ENCODE measurements at regions not wholly inside any gene's neighbourhood (a gene's known extent, or its start where the extent isn't known, plus 50 kb on each side); places are given as distances from the start of the nearest gene placed in this dataset.
"Not testable (repeated sequence)": the region's sequence is repeated elsewhere in the genome, so short reads cannot be mapped to it uniquely, and the experiment has no call there.

DNA sequence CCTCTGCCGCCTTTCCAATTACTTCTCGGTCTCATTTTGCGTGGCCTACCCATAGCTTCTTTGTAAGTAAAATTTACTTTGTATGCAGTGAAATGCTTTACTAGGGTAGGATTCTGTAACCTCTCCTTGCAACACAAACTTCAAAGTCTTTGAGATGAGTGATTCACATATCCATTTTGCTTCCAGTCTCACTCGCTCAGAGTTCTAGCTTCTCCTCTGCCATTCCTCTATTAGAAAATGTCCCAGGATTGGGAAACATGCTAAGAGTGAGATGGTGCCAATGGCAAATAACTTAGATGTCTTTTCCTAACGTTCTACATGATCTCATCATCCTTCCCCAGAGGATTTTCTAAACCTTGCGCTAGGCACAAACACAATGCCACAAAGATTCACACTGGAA, 270.5 kb upstream of the SLC30A5 start:
- no peak for DNase-seq

DNA sequence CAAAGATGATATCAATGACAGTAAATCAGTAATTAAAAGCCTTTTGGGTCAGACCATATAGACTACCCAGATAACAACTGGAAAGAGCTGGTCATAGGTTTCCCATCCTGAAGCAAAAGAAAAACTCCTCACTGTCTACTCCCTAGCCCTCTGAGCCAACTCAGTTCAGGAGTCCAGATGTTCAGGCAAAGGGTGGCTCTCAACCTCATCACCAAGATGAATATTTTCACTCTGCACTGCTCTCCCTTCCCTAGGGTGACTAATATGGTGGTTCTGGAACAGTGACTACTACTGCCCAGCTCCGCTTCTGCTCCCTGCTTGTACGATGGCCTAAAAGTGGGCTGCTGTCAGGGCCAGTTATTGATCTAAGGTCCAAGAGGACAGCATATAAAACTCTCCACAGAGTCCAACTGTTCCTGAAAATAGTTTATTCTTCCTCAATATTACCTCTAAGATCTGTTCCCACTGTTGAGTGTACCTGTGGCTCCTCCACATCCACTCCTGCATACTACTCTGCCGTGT, 263.4 kb upstream of the SLC30A5 start:
- no peak for DNase-seq

DNA sequence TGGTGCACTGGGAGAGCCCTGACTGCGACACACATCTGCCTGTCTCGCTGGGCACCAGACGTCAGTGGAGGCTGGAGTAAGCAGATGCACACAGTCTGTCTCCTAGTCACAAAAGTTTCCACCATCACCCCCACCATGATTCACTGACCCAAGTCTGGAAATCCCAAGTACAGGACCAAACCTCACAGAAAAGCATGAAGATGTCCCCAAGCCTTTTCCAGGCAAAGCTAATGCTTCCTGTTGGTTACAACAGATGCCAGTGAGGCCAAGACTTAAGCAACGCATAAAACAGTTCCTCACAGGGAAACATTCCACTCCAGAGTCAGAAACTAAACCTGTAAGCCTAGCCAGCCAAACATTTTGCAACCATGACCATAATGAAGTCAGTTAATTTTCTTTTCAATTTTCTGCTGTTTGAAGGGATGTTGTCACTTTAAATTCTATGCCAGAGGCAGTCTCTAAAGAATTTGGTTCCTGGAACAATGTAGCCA, 259.3 kb upstream of the SLC30A5 start:
- no peak for DNase-seq

DNA sequence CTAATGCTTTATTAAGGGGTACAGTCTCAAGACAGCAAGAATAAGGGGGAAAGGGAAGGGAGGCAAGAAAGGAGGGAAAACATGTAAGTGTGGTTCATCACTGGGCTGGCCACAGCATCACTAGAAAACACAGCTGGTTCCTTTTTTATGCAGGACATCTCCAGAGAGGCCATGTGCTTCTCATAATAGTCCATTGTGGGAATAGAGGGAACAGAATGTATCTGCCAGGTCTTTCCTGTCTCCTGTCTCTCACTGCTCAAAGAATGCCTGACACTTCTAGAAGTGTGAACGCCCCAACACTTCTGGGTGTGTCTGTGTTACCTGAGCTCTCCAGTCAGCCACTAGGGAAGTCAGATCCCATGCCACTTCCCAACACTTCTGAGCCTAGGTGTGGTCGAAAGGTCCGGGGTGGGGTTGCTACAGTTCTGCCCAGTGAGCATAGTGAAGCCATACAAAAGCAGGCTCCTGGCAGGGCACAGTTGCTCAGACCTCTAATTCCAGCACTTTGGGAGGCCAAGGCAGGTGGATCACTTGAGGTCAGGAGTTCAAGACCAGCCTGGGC, 255.6 kb upstream of the SLC30A5 start:
- no peak for DNase-seq

DNA sequence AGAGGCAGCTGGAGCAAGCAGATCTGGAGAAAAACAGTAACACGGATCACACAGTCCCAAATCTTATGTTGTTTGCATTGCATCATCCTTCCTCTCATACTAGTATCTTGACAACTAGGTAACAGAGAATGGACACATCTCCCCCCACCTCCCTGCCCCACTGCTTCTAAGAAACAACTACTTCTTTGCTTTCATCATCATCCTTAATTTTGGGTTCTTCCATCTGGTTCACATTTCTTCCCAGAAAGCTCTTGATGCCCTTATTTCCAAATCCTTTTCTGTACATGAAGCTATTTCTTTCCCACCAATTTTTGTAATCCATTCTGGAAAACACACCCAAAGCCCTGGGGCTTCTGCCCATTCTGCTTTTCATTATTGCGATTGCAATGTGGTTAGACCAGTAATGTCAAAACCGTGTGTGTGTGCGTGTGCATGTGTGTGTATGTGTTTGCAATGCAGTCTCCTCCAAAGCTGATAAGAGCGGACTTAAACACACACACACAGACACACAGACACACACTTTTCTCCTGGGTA, 254.7 kb upstream of the SLC30A5 start:
- no peak for DNase-seq

DNA sequence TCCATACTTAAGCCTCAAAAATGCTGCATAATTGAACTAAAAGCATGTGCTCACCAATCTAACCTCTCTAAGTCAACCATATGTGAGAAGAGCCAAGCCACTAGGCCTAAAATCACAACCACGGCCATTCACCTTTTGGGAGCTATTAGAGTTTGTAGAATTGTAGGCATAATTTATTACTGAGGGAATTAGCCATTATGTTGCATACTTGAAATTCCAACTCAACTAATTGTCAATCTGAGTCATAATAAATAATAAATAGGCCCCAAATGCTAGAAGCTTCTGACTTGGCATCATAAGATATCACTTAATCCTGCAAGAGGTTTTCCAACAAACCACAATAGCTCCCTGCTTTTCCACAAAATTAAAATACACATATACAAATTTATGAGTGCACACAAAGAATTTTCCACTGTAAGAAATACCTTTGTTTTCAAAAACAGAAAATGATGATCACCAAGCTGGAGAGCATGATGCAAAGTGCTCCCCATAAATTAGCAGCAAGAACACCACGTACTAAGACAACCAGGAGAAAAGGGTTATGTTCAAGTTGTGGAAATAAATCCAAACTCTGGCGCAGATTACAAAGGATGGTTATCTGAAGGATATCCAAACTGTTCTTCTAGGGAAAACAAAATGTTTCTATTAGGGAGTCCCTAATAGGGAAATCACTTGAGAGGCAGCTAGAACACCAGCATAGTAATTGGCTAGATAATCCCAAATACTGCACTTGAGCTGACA, 250.0 kb upstream of the SLC30A5 start:
- no peak for DNase-seq

DNA sequence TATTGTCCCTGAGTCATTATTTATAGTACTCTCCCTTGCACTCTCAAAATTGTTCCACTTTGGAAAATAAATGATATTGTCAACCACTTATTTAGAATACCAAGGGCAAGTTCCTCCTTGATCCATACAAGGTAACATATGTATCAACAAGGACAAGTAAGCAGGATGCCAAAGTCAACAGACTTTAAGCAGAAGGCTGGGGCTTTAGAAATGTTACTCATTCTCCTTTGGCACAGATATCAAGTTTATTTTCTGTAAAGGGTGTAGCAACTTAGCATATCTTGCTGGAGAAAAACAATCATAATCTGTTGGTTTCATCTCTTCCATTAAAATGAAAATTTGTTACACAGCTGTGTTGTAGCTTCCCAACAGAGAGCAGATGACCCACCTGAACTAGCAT, 248.7 kb upstream of the SLC30A5 start:
- no peak for DNase-seq

DNA sequence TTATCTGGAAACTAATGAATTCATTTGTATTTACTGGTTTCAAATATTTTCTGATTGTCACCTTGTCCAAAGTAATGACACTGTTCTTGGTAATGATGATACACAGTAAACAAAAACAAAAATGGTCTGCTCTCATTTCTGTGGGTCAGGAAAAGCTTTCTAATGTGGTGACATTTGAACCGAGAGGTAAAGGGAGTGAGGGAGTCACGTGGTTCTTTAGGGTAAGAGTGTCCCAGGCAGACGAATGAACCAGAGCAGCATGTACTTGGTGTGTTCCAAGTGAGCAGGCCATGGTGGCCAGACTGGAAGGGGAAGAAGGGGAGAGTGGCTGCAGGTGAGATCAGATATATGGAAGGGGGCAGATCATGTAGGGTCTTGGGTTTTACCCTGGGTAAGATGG, 247.0 kb upstream of the SLC30A5 start:
- DNase-seq: no peak

DNA sequence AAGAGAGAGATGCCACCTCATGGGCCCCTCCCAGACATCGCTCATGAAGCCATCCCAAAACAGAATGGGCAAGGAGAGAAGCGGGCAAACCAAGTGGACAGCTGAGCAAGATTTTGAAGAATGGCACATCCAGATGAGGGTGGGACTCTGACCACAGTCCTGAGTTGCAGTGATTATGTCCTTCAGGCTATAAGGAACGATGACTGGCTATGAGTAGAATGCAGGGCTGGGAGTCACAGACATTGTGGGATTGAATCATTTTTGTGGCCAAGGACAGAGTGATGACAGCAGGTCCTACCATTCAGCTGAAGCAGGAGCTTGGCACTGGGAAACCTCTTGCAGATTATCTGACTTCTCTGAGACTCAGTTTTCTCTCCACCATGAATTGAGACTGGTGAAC, 245.7 kb upstream of the SLC30A5 start:
- DNase-seq: no peak

DNA sequence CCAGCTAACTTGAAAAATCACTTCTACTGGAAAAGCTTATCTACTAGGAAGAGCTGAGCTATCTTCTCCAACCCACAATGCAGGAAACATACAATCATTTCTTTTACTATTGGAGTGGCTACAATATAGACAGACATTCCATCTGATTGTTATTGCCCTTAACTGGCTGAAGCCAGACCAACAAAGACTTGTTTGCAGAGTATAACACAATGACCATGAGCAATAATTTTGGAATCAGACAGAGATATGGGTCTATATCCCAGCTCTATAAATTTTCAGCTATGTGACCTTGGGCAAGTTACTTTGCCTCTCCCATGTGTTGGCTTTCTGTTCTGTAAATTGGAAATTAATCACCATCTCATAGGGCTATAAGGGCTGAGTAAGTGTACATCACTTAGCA, 244.7 kb upstream of the SLC30A5 start:
- DNase-seq: no peak

DNA sequence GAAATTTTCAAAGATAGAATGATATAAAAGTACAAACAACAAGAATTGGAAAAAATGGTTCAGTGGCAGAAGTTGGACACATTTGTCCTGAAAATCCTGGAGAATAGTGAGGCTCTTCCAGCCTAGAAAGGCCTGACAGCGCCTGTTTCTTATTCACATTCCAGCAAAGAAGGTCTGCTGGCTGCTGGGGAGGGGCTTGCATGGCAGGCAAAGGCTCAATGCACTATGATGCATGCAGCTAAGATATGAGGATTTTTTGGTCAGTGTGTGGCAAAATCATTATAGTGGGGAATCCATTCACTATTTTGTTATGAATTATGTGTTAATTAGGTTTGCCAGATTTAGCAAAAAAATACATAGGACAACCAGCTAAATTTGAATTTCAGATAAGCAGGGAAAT, 243.9 kb upstream of the SLC30A5 start:
- DNase-seq: no peak

DNA sequence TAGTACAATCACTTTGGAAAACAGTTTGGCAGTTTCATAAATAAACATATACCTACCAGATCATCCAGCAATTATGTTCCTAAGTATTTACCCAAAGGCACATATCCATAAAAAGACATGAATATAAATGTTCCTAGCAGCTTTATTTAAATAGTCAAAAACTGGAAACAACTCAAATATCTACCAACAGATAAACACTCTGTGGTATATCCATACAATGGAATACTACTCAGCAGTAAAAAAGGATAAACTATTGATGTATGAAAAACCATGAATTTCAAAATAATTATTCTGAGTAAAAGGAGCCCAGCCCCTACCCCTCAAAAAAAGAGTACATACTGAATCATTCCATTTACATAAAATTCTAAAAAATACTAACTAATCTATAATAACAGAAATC, 232.7 kb upstream of the SLC30A5 start:
- DNase-seq: no peak

DNA sequence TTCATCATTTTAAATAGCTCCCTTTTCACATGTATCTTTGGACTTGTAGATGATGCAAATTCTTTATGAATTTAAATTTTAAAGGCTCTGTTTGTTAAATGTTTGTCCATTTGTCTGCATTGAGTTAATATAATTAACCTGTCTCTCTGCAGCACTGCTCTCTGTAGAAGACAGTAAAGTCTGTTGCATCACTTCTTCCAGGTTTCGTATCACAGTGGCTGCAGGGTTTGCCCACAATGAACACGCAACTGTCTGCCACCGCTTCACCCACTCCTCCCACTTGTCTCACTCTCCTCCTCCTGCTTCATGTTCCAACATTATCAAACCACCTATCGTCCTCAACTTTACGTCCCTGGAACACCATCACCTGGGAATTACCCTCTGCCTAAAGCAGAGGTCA, 231.3 kb upstream of the SLC30A5 start:
- no peak for DNase-seq

DNA sequence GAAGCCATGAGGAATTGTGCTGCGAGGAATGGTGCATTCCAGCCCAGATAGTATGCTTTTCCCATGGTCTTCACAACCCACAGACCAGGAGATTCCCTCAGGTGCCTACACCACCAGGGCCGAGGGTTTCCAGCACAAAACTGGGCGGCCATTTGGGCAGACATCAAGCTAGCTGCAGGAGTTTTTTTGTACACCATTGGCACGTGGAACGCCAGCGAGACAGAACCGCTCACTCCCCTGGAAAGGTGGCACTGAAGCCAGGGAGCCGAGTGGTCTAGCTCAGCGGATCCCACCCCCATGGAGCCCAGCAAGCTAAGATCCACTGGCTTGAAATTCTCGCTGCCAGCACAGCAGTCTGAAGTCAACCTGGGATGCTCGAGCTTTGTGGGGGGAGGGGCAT, 228.6 kb upstream of the SLC30A5 start:
- DNase-seq: not testable (repeated sequence)

DNA sequence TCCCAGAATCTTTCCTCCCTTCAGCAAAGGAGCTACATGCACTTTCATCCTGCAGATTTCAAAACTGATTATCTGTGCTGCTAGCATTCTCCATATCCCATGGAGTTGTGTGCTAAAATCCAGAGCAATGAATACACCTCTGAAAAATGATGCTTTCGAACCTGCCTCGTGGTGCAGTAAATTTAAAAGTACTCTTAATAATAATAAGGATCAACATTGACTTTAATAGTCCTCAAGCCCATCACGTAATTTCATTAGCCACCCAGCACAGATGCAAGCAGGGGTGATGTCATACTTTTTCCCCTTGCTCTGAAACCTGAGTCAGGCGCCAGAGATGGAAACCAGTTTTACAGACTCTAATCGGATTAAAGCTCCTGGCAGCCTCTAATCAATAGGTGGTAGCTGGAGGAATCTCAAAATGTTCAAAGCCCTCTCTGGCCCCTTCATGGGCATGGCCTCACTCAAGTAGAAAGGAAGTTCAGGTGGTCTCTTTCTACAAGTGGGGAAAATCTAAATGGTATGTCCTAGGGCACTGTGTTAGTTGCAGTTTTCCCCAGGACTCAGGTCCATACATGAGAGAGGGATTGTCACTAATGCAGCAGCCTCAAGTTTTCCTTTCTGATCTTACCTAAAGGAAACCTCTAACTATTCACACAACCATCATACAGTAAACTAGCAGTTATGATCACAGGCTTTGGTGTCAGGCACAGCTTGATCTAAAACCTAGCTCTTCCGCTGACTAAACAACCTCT, 221.6 kb upstream of the SLC30A5 start:
- no peak for DNase-seq

DNA sequence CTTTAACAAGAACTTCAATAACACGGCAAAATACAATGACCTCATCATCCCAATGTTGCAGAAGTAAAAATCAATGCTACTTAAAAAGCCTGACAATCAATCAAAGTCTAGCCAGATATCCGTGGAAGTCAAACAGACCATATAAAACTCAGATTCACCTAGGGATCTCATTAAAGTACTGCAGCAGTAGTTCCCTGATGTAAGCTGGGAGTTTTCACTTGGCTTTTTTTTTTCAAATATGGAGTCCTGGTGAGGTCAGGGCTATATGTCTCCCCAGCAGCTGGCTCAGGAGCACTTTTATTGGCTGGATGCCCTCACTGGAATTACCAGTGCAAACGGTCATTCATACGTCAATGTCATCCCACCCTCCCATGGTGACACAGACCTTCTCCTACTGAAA, 220.6 kb upstream of the SLC30A5 start:
- DNase-seq: no peak

DNA sequence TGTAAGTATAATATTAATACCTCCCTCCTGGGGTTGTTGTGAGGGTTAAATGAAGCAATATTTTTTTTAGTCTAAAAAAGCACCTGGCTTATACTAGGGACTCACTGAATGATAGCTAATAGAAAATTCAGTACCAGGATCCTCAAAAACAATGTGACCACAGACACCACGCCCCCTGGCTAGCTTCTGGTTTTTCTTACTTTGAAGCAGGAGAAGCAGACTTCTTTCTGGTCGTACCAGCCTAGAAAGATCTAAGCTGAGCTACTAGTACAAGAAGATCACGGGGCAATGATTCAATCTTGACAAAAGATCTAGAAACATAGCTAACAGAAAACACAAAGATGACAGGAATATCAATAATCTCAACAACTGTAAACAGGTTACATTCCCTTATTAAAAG, 218.5 kb upstream of the SLC30A5 start:
- DNase-seq: no peak

DNA sequence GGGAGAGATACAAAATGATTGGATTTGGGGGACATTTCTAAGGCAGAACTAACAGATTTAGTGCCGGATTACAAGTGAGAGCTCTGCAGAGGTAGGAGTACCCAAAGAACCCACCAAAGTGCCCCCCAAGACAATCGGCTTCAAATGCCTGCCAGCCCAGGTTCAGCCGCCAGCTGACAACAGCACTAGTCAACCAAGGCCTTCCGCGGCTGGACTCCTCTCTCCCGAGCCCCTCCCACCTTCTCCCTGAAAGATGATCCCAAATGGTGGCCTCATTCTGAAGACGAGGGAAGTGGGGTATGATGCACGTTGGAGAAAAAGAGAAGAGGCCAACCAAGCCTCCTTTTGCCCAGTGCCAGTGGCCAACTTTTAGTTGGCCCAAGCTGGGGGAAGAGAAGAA, 210.4 kb upstream of the SLC30A5 start:
- DNase-seq: no peak

DNA sequence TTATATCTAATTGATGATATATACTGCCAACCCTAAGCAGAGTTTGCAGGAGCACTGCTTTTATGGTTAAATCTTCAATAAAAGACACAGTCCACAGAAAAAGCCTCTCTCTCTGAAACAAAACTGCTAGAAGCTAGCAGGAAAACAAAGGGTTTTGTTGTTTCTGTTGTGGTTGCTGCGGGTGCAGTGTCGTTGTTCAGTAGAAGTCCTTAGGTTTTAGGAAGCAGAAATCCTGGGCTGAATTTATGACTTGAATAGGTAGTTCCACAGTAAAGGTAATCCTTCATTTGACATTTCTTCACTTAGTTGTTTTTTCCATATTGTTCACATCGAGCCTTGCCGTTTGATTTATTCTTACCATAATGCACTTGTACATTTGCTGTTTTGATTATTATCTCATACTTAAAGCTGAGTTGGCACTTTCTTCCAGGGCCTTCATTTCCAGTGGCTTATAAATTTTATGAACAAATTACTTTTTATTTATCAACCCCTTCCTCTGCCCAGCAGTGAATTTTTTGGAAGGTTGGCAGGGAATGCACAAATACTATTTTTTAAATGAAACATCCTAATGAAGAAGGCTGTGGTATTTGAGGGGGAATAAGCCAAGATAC, 209.6 kb upstream of the SLC30A5 start:
- DNase-seq: no peak

DNA sequence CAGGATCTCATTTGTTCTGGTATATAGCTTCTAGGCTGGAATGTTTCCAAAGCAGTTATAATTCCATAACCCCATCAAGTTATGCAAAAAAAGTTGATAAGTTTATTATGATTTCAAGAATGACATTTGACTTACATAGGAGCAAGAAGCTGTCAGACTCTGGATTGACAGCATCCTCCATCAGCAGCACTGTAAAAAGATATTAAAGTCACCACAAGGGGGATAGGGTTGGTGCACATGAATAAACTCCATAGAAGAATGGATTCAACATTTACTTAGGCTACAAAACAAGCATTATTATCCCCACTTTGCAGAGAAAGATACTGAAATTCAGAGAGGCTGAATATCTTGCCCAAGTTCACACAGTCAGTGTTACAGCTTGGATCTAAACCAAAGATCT, 208.9 kb upstream of the SLC30A5 start:
- DNase-seq: peak; percentile 13

DNA sequence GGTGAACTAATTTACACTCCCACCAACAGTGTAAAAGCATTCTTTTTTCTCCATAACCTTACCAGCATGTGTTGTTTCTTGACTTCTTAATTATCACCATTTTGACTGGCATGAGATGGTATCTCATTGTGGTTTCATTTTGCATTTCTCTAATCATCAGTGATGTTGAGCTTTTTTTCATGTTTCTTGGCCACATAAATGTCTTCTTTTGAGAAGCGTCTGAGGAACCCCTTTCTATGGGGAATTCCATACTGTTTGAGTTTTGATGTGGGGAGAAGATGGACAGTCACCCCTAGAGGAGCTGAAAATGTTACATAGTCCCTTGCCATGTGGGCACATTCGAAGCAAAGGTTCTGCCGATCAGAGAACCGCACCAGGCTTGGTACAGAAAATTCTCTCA, 207.0 kb upstream of the SLC30A5 start:
- no peak for DNase-seq

DNA sequence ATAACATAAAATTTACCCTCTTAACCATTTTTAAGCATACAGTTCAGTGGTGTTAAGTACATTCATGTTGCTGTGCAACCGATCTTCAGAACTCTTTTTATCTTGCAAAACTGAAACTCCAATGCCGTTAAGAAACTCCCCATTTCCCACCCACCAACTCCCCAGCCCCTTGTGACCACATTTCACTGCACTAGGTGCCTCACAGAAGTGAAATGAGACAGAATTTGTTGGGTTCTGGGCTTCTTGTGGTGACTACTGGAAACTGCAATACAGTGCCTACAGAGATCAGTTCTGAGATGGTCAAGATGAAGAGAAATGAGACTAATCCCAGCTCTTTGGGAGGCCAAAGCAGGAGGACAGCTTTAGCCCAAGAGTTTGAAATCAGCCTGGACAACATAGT, 202.1 kb upstream of the SLC30A5 start:
- DNase-seq: no peak

DNA sequence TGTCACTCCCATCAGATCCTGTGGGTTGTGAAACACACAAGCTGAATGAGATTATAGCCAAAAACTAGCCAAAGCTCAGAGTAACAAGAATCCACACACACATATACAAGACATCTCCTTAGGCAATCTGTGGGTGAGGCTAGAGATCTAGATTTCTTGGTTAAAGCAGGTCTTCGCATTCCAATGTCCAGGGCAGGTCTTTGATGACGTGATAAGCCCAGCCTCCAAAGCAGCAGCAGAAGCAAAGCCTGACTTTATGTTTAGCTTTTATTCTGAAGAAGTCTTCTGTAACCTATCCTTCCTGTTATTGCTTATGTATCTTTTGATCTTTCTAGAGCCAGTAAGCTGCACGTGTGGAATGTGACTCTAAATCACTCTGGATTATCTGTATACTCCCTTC, 199.1 kb upstream of the SLC30A5 start:
- no peak for DNase-seq
